Right atrium auricular region (tissue), 2 donors: ENCODE measurements at regions not wholly inside any gene's neighbourhood (a gene's known extent, or its start where the extent isn't known, plus 50 kb on each side); places are given as distances from the start of the nearest gene placed in this dataset.

ENCODE experiments used
- DNase-seq: peaks from one replicate; pipeline ENCODE4 v3.0.0-alpha.2; 2019; ENCODE audit warnings: low spot score
- H3K27ac ChIP-seq, 2 donors: fragments of 200-600 bp; sonication (generic); 1 replicate in 1 of 2; 2 replicates in 1 of 2; pipeline ENCODE4 v1.5.1; 2016 to 2019
- H3K27me3 ChIP-seq, 2 donors: fragments of 200-600 bp; sonication (generic); one replicate each; pipeline versions ENCODE4 v1.5.1 to v1.6.0; 2017 to 2019
- H3K36me3 ChIP-seq: fragments of 200-600 bp; sonication (generic); one replicate; pipeline ENCODE4 v1.5.1; 2016
- H3K4me1 ChIP-seq, 2 donors: fragments of 200-600 bp; sonication (generic); one replicate each; pipeline versions ENCODE4 v1.5.1 to v1.6.0; 2017 to 2019
- H3K4me3 ChIP-seq, 2 donors: fragments of 200-600 bp; sonication (generic); 1 replicate in 1 of 2; 2 replicates in 1 of 2; pipeline ENCODE4 v1.5.1; 2017 to 2019; ENCODE audit warnings: mild to moderate bottlenecking in 1 of 2, moderate library complexity in 1 of 2
- H3K9me3 ChIP-seq, 2 donors: fragments of 200-600 bp; sonication (generic); one replicate each; pipeline ENCODE4 v1.5.1; 2019
- TF ChIP-seq, protein P1 (sequence below), 2 donors: fragments of 200-600 bp; sonication (generic); IDR thresholded peaks; one replicate each; pipeline ENCODE4 v1.5.1; 2019; ENCODE audit warnings: antibody characterized with exemption in 2 of 2

DNA sequence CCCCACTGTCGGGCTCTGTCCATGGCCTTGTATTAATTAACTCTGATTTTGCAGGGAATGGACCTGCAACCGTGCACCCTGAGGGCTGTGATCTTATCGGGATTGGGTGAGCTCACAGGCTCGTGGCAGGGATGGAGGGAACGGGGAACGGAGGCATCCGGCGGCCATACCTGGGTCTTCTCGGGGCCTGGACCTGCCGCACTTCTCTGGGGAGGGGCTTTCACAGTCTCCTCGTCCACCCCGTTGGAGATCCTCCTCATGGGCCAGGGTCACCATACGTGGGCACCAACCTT, 57.5 kb upstream of the SHH start:
- Histone ChIP-seq H3K36me3 (no peaks in the 10 kb centered on the region), H3K4me1 (no peaks in the 10 kb centered on the region), H3K9me3 (no peaks in the 10 kb centered on the region), H3K27ac (no peak overlapping the region), H3K4me3 (no peak overlapping the region), H3K27me3 (no peaks in the 10 kb centered on the region)
- TF ChIP-seq, protein P1, sequence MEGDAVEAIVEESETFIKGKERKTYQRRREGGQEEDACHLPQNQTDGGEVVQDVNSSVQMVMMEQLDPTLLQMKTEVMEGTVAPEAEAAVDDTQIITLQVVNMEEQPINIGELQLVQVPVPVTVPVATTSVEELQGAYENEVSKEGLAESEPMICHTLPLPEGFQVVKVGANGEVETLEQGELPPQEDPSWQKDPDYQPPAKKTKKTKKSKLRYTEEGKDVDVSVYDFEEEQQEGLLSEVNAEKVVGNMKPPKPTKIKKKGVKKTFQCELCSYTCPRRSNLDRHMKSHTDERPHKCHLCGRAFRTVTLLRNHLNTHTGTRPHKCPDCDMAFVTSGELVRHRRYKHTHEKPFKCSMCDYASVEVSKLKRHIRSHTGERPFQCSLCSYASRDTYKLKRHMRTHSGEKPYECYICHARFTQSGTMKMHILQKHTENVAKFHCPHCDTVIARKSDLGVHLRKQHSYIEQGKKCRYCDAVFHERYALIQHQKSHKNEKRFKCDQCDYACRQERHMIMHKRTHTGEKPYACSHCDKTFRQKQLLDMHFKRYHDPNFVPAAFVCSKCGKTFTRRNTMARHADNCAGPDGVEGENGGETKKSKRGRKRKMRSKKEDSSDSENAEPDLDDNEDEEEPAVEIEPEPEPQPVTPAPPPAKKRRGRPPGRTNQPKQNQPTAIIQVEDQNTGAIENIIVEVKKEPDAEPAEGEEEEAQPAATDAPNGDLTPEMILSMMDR (IDR thresholded peaks at IDR 0.05) = no peak
- DNase-seq = no peak

DNA sequence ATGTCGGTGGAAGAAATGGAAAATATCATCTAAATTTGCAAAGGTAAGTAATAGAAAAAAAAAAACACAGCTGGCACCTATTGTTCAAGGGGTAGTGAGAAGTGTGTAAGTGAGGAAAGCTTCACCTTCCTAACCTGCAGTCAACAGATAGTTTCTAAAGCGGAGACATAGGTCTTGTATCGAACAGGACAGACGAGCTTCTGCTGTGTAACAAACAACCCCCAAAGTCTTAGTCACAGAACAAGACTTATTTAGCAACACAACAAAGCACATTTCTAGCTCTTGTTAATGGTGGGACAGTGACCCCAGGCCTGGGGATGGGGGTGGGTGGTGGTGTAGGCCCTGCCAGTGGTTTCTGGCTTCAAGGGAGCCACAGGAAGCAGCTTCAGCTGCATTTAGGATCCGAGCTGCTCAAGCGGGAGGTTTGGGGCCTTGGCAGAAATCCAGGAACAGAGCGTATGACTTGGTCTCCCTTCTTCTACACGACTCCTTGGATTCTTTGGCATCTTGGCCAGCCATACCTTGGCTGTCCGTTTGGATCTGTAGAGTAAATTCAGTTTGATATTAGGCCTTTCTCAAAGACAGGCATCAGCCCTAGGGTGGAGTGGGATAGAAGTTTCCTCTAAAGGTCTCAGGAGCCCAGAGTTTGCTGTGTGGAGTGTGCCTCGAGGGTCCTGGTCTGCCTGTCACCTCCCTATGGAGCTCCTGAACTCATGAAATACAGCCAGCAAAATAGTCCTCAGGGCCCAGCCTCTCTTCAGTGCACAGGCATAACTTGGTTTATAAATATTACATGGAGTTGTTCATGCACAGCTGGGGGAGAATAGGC, 56.9 kb upstream of the SHH start:
- TF ChIP-seq, protein P1 (IDR thresholded peaks at IDR 0.05) = no peak
- H3K4me3 ChIP-seq = no peak overlapping the region
- H3K4me1 ChIP-seq = no peaks in the 10 kb centered on the region
- no peak for DNase-seq
- H3K36me3 ChIP-seq = no peaks in the 10 kb centered on the region
- no peak overlapping the region for H3K27ac ChIP-seq
- H3K27me3 ChIP-seq = no peaks in the 10 kb centered on the region
- no peaks in the 10 kb centered on the region for H3K9me3 ChIP-seq

DNA sequence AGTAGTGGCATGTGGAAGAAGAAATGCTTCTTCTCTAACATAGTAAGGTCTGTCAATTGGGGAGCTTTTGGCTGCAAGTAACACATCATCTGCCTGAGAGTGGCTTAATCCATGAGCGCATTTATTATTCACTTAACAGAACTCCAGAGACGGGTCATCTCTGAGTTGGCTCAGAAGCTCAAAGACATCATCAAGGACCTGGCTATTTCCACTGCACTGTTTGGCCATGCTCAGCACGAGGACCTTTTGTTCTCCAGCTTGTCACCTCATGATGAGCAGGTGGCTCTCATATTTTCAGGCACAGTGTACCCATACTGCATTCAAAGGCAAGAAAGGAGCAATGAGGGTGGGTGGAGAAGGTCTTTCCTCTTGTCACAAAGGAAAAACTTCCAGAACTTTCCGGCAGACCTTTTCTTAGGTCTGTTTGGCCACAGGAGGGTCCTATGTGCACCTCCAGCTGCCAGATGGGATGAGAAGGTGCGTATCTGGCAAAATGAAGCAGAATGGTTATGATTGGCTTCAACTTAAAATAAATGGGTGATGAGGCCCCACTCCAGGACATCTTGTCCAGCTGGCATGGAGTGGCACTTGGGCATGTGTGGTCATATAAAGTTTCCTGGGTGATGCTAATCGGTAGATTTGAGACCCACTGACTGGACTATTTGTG, 55.6 kb upstream of the SHH start:
- DNase-seq = no peak
- H3K27me3 ChIP-seq = no peaks in the 10 kb centered on the region

DNA sequence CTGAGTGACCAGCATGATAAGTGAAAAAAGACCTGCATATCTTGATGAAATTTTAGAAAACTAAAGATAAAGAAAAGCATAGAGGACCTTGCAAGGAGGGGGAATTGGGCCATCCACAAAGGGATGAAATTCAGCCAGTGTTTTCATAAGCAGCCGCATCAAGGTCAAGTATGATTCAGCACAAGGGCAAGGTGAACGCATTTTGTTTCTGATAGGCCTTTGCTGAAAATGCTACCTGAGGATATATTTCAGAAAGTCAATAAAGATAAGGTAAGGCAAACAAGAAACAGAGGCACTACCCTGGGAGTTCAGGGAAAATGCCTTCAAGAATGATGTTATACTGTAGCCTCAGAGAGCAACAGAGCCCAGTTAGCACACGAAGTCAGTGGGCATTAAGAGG, 55.0 kb upstream of the SHH start:
- Histone ChIP-seq H3K27me3 (no peaks in the 10 kb centered on the region), H3K27ac (no peak overlapping the region), H3K9me3 (no peaks in the 10 kb centered on the region), H3K36me3 (no peaks in the 10 kb centered on the region), H3K4me1 (no peaks in the 10 kb centered on the region), H3K4me3 (no peak overlapping the region)
- no peak for DNase-seq
- TF ChIP-seq, protein P1 (IDR thresholded peaks at IDR 0.05) = no peak

More for the DNA sequence above, 55.6 kb upstream of the SHH start:
- Histone ChIP-seq H3K4me3 (no peak overlapping the region), H3K9me3 (no peaks in the 10 kb centered on the region), H3K27ac (no peak overlapping the region), H3K4me1 (no peaks in the 10 kb centered on the region), H3K36me3 (no peaks in the 10 kb centered on the region)
- TF ChIP-seq, protein P1 (IDR thresholded peaks at IDR 0.05) = no peak

DNA sequence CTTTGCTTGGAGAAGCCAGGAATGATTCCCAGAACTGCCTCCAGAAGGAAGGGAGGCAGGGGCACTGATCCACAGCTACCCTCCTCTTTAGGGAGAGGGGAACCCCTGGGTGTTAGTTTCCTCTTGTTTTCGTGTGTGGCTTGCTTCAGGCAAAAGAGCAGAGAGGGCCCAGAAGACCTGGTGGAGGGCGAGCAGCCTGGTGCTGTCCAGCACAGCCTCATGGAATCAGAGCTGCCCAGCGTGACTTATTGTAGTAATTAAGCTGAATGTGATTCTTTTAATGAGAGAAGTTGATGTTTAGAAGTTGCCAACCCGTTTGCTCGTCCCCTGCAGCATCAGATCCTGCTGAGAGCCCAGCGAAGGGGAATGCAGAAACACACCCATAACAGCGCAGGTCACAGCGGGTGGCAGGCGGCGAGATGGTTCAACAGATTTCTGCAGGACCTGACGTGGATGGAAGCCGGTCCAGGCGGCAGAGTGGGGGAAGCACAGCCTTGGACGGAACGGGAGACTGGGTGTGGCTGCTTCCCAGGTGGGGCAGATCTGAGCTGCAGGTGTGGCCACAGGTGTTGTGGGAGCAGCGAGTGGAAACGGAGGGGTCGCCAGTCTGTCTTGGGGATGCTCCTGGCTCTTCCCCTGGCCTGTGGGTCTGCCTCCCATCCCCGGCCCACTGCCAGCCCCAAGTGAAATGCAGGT, 53.7 kb upstream of the SHH start:
- TF ChIP-seq, protein P1 (IDR thresholded peaks at IDR 0.05) = no peak
- Histone ChIP-seq H3K4me1 (peaks cover 0 to 7% of the 10 kb centered on the region in 2 donors), H3K9me3 (no peaks in the 10 kb centered on the region), H3K36me3 (no peaks in the 10 kb centered on the region), H3K27ac (no peak overlapping the region), H3K27me3 (no peaks in the 10 kb centered on the region), H3K4me3 (no peak overlapping the region)
- no peak for DNase-seq
